Astrocyte of the spinal cord (primary cell): ENCODE measurements at regions not wholly inside any gene's neighbourhood (a gene's known extent, or its start where the extent isn't known, plus 50 kb on each side); places are given as distances from the start of the nearest gene placed in this dataset.

Experiments
- DNase-seq: peaks from one replicate; pipeline ENCODE4 v3.0.0; 2011; ENCODE audit warnings: low read depth, low spot score
- H3K4me3 ChIP-seq: 2 replicates; pipeline ENCODE4 v1.5.1; 2011; ENCODE audit warnings: low read depth, mild to moderate bottlenecking, low read length, moderate library complexity
- in situ Hi-C: cut with HindIII; loops from 2 replicates; pipeline ENCODE4 v1.10.0; 2017; ENCODE audit warnings: low sequenced_read_pairs
- TF ChIP-seq, protein P1 (sequence below): IDR thresholded peaks from 2 replicates; pipeline ENCODE4 v1.5.1; 2012; ENCODE audit warnings: low read depth, mild to moderate bottlenecking, low read length, inconsistent platforms

DNA sequence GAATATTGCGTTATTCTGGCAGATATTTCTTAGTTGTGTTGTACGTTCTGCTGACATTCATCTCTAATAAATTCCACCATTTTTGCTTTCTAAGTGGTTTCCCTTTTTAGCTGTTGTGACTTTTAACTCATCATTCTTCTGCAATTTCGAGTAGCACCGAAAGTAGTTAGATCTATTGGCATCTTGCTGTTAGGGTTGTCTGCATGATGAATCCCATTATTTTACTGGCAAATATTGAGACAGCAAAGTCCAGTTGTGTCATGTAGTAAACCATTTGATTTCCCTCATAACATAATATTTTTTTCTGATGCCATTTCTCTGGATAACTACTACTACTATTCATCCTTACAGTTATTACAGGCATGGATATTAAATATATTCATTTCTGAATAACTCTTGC lies 143.9 kb downstream of the SLITRK1 start:
- TF ChIP-seq, protein P1, sequence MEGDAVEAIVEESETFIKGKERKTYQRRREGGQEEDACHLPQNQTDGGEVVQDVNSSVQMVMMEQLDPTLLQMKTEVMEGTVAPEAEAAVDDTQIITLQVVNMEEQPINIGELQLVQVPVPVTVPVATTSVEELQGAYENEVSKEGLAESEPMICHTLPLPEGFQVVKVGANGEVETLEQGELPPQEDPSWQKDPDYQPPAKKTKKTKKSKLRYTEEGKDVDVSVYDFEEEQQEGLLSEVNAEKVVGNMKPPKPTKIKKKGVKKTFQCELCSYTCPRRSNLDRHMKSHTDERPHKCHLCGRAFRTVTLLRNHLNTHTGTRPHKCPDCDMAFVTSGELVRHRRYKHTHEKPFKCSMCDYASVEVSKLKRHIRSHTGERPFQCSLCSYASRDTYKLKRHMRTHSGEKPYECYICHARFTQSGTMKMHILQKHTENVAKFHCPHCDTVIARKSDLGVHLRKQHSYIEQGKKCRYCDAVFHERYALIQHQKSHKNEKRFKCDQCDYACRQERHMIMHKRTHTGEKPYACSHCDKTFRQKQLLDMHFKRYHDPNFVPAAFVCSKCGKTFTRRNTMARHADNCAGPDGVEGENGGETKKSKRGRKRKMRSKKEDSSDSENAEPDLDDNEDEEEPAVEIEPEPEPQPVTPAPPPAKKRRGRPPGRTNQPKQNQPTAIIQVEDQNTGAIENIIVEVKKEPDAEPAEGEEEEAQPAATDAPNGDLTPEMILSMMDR: no peak
- no peak for DNase-seq
- in situ Hi-C loops: no loop called here
- no peak overlapping the region for H3K4me3 ChIP-seq

- no peak for DNase-seq
- TF ChIP-seq, protein P1: no peak
- no peak overlapping the region for H3K4me3 ChIP-seq
- in situ Hi-C loops: no loop called here
Measured at GRCh38 chr13:83733293-83733692, 149.0 kb downstream of the SLITRK1 start.

DNA sequence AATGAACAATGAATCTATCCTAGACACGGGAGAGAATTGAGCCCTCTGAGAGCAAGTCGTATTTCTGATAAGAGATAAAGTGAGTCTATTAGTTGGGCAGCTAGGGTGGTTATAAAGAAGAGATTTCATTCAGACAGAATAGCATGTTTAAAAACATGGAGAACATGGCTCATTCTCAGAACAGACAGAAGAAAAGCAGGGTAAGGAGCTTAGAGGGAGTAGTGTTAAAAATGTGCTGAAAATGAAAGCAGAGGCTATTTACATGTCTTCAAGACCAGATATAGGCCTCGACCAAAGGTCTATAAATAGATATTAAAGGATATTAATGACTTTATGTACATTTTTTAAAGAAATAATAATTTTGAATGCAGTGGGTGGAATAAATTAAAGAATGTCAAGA lies 149.5 kb downstream of the SLITRK1 start:
- in situ Hi-C loops: no loop called here
- TF ChIP-seq, protein P1: no peak
- no peak overlapping the region for H3K4me3 ChIP-seq
- DNase-seq: no peak

DNA sequence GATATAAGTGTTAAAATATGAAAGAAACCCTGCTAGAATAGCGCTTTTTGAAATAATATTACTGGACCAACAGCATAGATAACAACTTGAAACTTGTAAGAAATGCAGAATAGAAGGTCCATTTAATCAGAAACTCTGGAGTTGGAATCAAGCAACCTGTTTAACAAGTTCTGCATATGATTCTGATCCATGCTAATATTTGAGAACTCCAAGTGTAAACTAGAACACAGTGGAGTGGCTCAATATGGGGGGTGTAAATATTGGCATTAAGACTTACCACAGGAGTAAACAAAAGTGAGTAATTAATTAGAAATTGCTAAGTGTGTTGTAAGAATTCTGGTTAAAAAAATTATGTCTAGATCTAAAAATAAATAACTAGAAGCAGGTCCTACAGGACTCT lies 151.2 kb downstream of the SLITRK1 start:
- in situ Hi-C loops: no loop called here
- no peak for DNase-seq
- TF ChIP-seq, protein P1: no peak

DNA sequence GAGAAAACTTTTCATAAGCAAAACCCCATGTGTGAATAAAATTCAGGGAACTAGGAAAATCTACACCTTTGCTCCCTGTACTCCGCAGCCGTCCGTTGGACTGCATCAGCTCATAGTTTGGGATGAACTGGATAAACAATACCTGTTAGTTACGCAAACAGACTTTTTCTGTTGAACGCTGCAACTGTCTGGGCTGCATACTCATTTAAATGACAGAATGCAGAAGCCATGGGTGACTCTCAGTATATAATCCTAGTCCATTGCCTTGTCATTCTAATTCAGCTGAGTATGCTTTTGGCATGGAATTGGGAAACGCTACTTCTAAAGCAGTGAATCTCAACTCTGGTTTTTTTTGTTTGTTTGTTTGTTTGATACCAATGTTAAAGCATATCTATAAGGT lies 151.6 kb downstream of the SLITRK1 start:
- TF ChIP-seq, protein P1: no peak
- in situ Hi-C loops: no loop called here
- DNase-seq: no peak
- no peak overlapping the region for H3K4me3 ChIP-seq

More for the DNA sequence above, 151.2 kb downstream of the SLITRK1 start:
- H3K4me3 ChIP-seq: no peak overlapping the region

DNA sequence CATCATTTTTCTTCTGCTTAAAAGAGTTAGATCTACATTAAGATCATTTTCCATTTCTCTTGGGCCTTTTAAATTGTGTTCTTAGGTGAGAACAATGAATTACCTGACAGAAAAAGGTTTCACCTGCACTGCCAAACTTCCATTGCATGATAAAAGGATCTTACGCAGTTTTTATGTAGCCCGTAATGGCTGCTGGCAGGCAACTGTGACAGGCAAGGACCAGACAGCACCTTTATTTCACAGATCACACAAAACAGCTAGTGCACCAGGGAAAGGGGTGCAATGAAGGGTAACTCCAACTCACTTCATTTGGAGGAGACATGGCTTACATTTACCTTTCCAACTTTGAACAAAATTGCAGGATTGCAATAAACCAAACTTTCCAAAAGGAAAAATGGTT lies 159.8 kb downstream of the SLITRK1 start:
- TF ChIP-seq, protein P1: no peak
- no peak overlapping the region for H3K4me3 ChIP-seq
- DNase-seq: no peak
- in situ Hi-C loops: no loop called here

GRCh38 chr13:83716121-83716520 lies 166.2 kb downstream of the SLITRK1 start:
- H3K4me3 ChIP-seq: no peak overlapping the region
- peak; percentile 52 for DNase-seq
- TF ChIP-seq, protein P1: no peak
- in situ Hi-C loops: no loop called here
